ENCODE measurements at regions not wholly inside any gene's neighbourhood (a gene's known extent, or its start where the extent isn't known, plus 50 kb on each side); places are given as distances from the start of the nearest gene placed in this dataset.

GRCh38 chr2:55973673-55974072 lies 50.1 kb upstream of the EFEMP1 start:
- DNase-seq = no peak

GRCh38 chr2:55976681-55977080 lies 53.1 kb upstream of the EFEMP1 start:
- no peak for DNase-seq

GRCh38 chr2:55985406-55985805 lies 61.8 kb upstream of the EFEMP1 start:
- peak; percentile 49 for DNase-seq

- DNase-seq = no peak
Observed at GRCh38 chr2:55986001-55986400, 62.4 kb upstream of the EFEMP1 start.

GRCh38 chr2:55986700-55987440 lies 63.3 kb upstream of the EFEMP1 start:
- no peak for DNase-seq

- DNase-seq = no peak
Observed at GRCh38 chr2:55989405-55989804, 65.8 kb upstream of the EFEMP1 start.

DNA sequence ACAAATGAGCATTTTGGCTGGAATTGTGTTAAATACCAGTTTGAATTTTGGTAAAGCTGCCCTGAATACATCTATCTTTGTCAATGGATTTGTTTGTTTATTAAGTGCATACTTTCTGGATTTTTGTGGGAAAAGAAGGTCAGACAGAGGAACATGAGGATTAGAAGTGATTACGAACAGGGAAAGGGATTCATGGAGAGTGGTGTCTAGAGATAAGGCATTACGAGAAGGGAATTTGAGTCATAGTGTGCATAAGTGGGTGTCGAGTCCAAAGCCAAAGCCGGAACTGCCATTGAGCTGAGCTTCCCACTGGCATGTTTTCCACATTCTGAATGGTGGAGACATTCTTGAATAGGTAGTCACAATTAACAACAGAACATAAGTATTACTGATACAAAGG lies 68.9 kb upstream of the EFEMP1 start:
- no peak for DNase-seq

DNA sequence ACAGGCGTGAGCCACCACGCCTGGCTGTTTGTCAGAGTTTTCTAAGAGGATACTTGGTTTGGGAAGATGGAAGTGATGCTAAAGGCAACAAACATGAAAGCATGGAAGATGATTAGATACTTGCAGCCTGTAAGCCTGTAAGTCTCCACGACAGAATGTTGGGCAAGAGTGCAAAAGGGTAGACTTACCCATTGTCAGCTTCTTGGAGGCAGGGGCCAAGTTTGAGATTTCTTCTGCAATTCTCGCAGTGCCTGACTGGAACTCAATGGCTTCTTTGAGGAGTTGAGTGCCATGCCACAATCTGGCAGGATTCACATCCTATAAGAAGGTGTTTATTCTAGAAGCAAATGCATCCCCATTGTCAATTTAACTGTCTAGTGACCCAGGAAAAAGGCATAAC lies 70.1 kb upstream of the EFEMP1 start:
- no peak for DNase-seq

GRCh38 chr2:55995211-55995610 lies 71.6 kb upstream of the EFEMP1 start:
- no peak for DNase-seq

- no peak for DNase-seq
Observed at GRCh38 chr2:55995902-55996301, 72.3 kb upstream of the EFEMP1 start.

DNA sequence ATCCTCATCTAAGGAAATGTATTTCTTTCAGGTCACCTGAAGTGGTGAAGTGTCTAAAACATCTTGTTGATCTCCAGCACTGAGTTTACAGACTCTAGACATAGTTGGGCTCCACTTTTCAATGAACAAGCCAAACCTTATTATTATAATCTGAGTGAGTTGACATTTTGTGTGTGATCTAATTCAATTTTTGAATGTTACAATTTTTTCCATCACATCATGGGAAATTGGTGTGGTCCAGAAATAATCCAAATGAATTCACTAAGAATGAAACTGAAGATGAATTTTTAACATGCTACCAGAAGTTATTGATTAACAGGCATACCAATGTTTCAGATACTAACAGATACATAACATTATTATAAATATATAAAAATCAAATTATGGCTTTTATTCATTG lies 75.6 kb upstream of the EFEMP1 start:
- no peak for DNase-seq

DNA sequence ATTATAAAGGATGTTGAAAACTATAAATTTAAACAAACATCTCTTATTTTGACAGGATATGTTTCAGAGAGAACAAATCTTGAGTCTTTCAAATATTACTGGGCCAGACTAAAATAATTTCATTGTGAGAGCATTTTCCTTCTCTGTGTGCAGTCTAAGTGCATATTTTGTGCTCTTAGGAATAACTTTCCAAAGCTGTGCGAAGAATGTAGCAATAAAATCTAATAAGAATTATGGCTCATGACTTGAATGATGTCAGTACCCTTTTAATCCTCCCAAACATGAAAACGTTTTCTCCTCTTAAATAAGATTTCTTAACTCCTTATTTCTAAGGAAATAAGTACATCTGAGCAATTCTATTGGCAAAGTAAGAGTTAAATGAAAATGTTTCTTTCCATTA lies 76.2 kb upstream of the EFEMP1 start:
- DNase-seq = no peak

DNA sequence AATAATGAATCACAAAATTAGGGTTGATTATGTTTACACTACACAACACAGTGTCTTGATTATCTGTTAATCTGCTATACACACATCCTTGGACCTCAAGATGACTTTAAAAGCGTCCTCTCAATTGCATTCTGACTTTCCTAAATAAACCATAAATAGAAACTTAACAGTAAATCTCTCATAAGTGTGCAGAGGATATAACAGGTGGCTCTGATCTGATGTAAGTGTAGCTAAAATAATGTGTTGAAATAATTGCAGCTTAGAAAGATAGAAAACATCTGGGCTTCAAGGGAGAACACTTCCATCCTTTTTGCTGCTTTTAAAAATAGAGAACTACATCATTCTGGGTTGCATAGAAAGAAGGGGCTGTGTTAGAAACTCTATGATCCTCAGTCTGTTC lies 78.4 kb upstream of the EFEMP1 start:
- DNase-seq = no peak

DNA sequence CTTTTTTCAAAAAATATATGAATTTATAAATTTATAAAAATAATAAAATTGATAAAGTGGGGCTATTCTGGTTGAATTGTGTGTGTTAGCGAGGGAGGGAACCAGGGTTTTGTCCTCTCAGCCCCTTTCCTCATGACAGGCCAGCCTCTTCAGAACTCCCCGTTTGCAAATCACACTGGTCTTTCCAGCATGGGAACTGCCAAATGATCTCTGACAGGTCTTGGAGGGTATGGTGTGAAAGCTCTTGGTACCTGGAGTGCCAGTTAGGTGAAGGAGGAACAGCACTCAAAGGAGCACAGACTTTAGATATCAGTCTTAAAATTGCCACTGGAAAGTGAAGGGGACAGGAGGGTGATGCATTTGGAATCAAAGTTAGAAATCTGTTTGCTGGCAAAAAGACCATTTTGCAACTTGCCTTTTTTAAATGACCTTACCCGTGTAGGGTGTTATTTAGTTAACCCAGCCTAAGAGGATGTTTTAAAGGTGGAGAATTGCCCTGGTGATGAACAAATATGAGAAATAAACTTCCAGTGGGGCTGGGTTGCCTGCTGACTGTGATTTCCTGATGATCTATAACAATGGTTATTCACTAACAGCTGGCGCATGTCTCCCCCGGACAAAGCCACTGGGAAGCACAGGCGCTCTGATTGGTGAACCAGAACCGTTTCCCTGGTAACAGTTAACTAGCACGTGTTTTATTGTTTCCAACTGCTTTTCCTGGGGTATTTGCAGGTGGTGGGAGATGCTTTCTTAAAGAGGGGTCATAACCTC lies 85.3 kb upstream of the EFEMP1 start:
- DNase-seq = no peak

DNA sequence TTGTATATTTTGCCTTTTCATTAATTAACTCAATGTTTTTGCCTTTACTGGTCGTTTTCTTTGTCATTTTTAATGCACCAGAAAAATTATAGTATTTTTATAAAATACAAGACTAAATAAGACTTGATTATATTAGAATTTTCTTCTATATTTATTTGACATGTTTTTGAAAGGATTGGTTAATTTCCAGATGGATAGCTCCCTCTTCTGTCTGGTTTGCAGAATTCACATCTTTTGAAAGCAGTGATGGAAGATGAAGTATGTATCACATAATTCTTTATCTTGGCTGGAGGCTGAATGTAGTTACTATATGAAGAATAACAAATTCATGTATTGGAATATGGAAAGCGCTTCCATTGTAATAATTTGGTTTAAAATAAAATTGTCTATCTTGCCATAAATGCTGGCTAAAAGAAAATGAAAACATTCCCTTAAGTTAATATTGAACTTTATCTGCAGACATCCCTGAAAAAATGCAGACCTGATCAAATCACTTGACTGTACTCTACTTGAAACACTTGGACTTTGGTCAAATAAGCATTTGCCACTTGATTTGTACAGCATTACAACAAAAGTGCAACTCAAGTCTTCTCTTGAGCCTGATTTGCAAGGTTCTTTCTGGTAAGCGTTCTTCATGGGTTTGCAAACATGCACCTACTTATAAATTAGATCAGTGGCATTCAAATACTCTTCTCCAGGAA lies 86.3 kb upstream of the EFEMP1 start:
- DNase-seq = peak; percentile 22

DNA sequence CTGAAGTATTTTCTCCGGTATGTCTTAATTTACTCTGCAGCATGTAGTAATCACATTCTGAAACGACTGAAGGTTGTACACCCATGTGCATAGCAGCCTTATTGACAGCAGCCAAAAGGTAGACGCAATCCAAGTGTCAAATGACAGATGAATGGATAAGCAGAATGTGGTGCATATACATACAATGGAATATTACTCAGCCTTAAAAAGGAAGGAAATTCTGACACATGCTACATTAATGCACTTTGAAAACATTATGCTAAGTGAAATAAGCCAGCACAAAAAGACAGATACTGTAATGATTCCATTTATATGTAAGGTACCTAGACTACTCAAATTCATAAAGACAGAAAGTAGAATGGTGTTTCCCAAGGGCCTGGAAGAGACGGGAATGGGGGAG lies 88.0 kb upstream of the EFEMP1 start:
- DNase-seq = no peak

- DNase-seq = no peak
Observed at GRCh38 chr2:56012221-56012765, 88.7 kb upstream of the EFEMP1 start.

- no peak for DNase-seq
Observed at GRCh38 chr2:56013475-56013874, 89.9 kb upstream of the EFEMP1 start.

- no peak for DNase-seq
Observed at GRCh38 chr2:56014046-56014730, 90.6 kb upstream of the EFEMP1 start.

DNA sequence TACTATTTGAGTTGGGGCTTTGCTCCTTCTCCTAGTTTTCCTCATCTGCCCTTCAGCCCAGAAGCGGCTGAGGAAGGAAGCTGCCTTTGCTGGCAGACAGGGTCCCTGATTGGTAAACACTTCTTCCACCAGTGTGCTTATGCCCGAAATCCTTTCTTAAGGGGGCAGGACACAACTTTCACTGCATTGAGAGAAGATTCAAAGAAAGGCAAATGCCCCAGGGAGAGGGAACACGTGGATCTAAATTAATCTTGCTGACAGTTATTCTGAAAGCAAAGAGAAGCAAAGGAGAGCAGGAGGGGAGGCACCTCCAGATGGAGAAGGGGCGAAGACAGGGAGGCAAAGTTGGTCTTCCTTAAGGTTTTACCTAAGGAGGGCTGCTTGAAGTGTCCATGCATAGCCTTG lies 92.1 kb upstream of the EFEMP1 start:
- no peak for DNase-seq

DNA sequence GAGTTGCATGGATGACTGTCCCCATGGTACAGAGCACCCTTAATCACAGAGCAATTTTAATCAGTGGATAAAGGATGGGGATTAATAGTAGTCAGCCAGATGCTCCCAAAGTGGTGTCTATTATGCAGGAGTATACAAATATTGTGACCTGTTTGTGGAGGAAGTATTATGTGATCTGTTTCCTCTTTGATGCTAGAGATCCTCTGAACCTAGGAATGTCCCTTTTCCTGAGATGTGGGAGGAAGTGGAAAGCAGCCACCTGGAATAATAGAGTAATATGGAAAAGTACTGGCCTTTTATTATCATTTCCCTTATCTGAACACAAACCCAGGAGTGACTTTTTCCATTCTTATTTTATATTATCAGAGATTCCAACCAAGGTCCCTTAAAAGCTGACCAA lies 94.2 kb upstream of the EFEMP1 start:
- no peak for DNase-seq

DNA sequence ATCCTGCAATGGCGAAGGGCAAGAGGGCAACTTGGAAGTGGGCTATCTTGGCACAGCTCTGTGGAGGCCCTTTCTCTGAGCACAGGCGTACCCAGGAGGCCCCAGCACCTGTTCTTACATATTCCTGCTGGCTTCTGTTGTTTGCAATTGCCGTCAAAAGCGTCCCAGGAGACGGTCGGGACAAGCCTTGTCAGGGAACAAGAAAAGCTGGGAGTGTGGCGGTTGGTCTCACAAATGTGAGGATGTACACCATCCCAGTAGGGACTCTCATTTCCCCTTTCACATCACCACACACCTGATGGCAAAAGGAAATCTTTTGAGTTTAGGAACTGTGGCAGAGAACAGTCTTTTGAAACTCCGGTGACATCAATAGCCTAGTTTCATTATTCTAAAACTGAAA lies 94.7 kb upstream of the EFEMP1 start:
- no peak for DNase-seq

DNA sequence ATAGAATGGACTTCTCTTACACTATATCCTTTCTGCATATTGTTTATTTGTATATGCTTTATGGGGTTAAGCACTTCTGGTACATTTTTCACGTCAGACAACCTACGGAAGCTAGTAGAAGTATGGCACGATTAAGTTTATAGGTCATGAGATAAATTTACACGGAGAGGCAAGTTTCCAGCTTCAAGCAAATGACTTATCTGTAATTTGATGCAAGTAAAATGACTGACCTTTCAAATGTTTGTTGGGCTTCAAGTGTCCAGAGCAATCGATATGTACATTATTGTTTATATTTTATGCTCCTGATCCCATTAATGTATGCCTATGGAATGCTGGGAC lies 97.5 kb upstream of the EFEMP1 start:
- DNase-seq = no peak

Data from suppressor macrophage treated with lipopolysaccharide for 4 hours (primary cell).